ENCODE measurements at regions not wholly inside any gene's neighbourhood (a gene's known extent, or its start where the extent isn't known, plus 50 kb on each side); places are given as distances from the start of the nearest gene placed in this dataset.

GRCh38 chr13:106183410-106184065 lies 351.9 kb downstream of the EFNB2 start:
- no peaks in the 10 kb centered on the region for H3K9me3 ChIP-seq
- H3K4me1 ChIP-seq: no peaks in the 10 kb centered on the region
- no peak overlapping the region for H3K4me3 ChIP-seq
- TF ChIP-seq CTCF (IDR thresholded peaks at IDR 0.05): no peak
- no peak for DNase-seq (ENCODE audit: low spot score)
- no peaks in the 10 kb centered on the region for H3K36me3 ChIP-seq
- H3K27me3 ChIP-seq: no peaks in the 10 kb centered on the region
- no peak overlapping the region for H3K27ac ChIP-seq

- Histone ChIP-seq H3K4me3 (no peak overlapping the region), H3K27ac (no peak overlapping the region), H3K27me3 (no peaks in the 10 kb centered on the region), H3K36me3 (no peaks in the 10 kb centered on the region), H3K9me3 (no peaks in the 10 kb centered on the region), H3K4me1 (no peaks in the 10 kb centered on the region)
- no peak for TF ChIP-seq CTCF (IDR thresholded peaks at IDR 0.05)
- no peak for DNase-seq (ENCODE audit: low spot score)
Measured at GRCh38 chr13:106182404-106182803, 353.1 kb downstream of the EFNB2 start.

GRCh38 chr13:106178816-106179215 lies 356.6 kb downstream of the EFNB2 start:
- Histone ChIP-seq H3K4me3 (no peak overlapping the region), H3K27me3 (no peaks in the 10 kb centered on the region), H3K9me3 (no peaks in the 10 kb centered on the region), H3K36me3 (no peaks in the 10 kb centered on the region), H3K27ac (no peak overlapping the region), H3K4me1 (no peaks in the 10 kb centered on the region)
- no peak for TF ChIP-seq CTCF (IDR thresholded peaks at IDR 0.05)
- DNase-seq (ENCODE audit: low spot score): no peak

- DNase-seq (ENCODE audit: low spot score): no peak
- no peak for TF ChIP-seq CTCF (IDR thresholded peaks at IDR 0.05)
- Histone ChIP-seq H3K4me3 (no peak overlapping the region), H3K27me3 (no peaks in the 10 kb centered on the region), H3K27ac (no peak overlapping the region), H3K9me3 (no peaks in the 10 kb centered on the region), H3K36me3 (no peaks in the 10 kb centered on the region), H3K4me1 (no peaks in the 10 kb centered on the region)
Measured at GRCh38 chr13:106177146-106177545, 358.3 kb downstream of the EFNB2 start.

GRCh38 chr13:106176117-106176516 lies 359.3 kb downstream of the EFNB2 start:
- Histone ChIP-seq H3K27ac (no peak overlapping the region), H3K36me3 (no peaks in the 10 kb centered on the region), H3K27me3 (no peaks in the 10 kb centered on the region), H3K4me3 (no peak overlapping the region), H3K9me3 (no peaks in the 10 kb centered on the region), H3K4me1 (no peaks in the 10 kb centered on the region)
- DNase-seq (ENCODE audit: low spot score): no peak
- TF ChIP-seq CTCF (IDR thresholded peaks at IDR 0.05): no peak

Measured in right atrium auricular region (tissue), 2 donors.